Testis (tissue), 2 donors: ENCODE measurements at regions not wholly inside any gene's neighbourhood (a gene's known extent, or its start where the extent isn't known, plus 50 kb on each side); places are given as distances from the start of the nearest gene placed in this dataset.

Source experiments
- DNase-seq: peaks from one replicate; pipeline ENCODE4 v3.0.0-alpha.2; 2019
- H3K27ac ChIP-seq, 2 donors: fragments of 200-600 bp; sonication (generic); one replicate each; pipeline ENCODE4 v1.5.1; 2019
- H3K27me3 ChIP-seq: fragments of 200-600 bp; sonication (generic); one replicate; pipeline ENCODE4 v1.5.1; 2019
- H3K36me3 ChIP-seq: fragments of 200-600 bp; sonication (generic); one replicate; pipeline ENCODE4 v1.5.1; 2017; ENCODE audit warnings: low read depth; ENCODE audit errors: missing control alignments
- H3K4me1 ChIP-seq: fragments of 200-600 bp; sonication (generic); one replicate; pipeline ENCODE4 v1.5.1; 2019
- H3K4me3 ChIP-seq, 2 donors: fragments of 200-600 bp; sonication (generic); one replicate each; pipeline ENCODE4 v1.5.1; 2017 to 2019
- H3K9me3 ChIP-seq: fragments of 200-600 bp; sonication (generic); one replicate; pipeline ENCODE4 v1.5.1; 2017
- CTCF ChIP-seq, 3 experiments: fragments of 450-650 bp in 2 of 3; fragments of 200-600 bp in 1 of 3; sonication (generic) in 1 of 3; IDR thresholded peaks; one replicate each; pipeline ENCODE4 v1.5.1; 2016 to 2019; ENCODE audit warnings: antibody characterized with exemption in 3 of 3, mild to moderate bottlenecking in 2 of 3, moderate library complexity in 1 of 3
- POLR2A ChIP-seq: fragments of 450-650 bp; IDR thresholded peaks from one replicate; pipeline ENCODE4 v1.6.1; 2017; ENCODE audit warnings: antibody characterized with exemption, mild to moderate bottlenecking, moderate library complexity
- WGBS, 2 donors: methylation state at CpG; one replicate each; pipeline ENCODE4 v1.1.5; 2018; 5-methylcytosine and 5-hydroxymethylcytosine counted together
- intact Hi-C: fragments of 100-400 bp; cut with DNase I; formaldehyde crosslinking; loops from one replicate; pipeline ENCODE4 v1.15.1; 2023; ENCODE audit warnings: low total_unique reads

- H3K27ac ChIP-seq: no peak overlapping the region
- H3K36me3 ChIP-seq: no peaks in the 10 kb centered on the region
- TF ChIP-seq POLR2A (no peak), CTCF (IDR thresholded peaks at IDR 0.05) (no peak)
- intact Hi-C loops: no loop called here
- no peaks in the 10 kb centered on the region for H3K27me3 ChIP-seq
- no peaks in the 10 kb centered on the region for H3K9me3 ChIP-seq
- 95 to 98% methylated on average over 3 of the region's 3 CpGs for WGBS, 2 donors
- no peaks in the 10 kb centered on the region for H3K4me1 ChIP-seq
- DNase-seq: no peak
- H3K4me3 ChIP-seq: no peak overlapping the region
These were observed 115.6 kb downstream of the LARP7 start for GRCh38 chr4:112752510-112752909.

GRCh38 chr4:112753333-112753732, 116.4 kb downstream of the LARP7 start:
- intact Hi-C loops: no loop called here

GRCh38 chr4:112759313-112759712, 122.4 kb downstream of the LARP7 start:
- DNase-seq: no peak
- H3K27me3 ChIP-seq: no peaks in the 10 kb centered on the region
- intact Hi-C loops: no loop called here
- 60 to 78% methylated on average over 4 of the region's 4 CpGs for WGBS, 2 donors
- H3K36me3 ChIP-seq: no peaks in the 10 kb centered on the region
- no peaks in the 10 kb centered on the region for H3K4me1 ChIP-seq
- no peak for TF ChIP-seq POLR2A
- TF ChIP-seq CTCF (IDR thresholded peaks at IDR 0.05): no peak
- H3K9me3 ChIP-seq: no peaks in the 10 kb centered on the region
- H3K27ac ChIP-seq: no peak overlapping the region
- no peak overlapping the region for H3K4me3 ChIP-seq

More at GRCh38 chr4:112753333-112753732, 116.4 kb downstream of the LARP7 start:
- Histone ChIP-seq H3K27me3 (no peaks in the 10 kb centered on the region), H3K36me3 (no peaks in the 10 kb centered on the region), H3K4me1 (no peaks in the 10 kb centered on the region), H3K9me3 (no peaks in the 10 kb centered on the region), H3K27ac (no peak overlapping the region), H3K4me3 (no peak overlapping the region)
- DNase-seq: no peak
- WGBS, 2 donors: 76 to 82% methylated on average over 3 of the region's 3 CpGs
- TF ChIP-seq POLR2A (no peak), CTCF (IDR thresholded peaks at IDR 0.05) (no peak)

GRCh38 chr4:112765317-112765974, 128.5 kb downstream of the LARP7 start:
- H3K36me3 ChIP-seq: no peaks in the 10 kb centered on the region
- 28 to 31% methylated on average over 5 of the region's 5 CpGs for WGBS, 2 donors
- TF ChIP-seq POLR2A: no peak
- peak; percentile 31 to 55 (median 45) for TF ChIP-seq CTCF (IDR thresholded peaks at IDR 0.05)
- H3K4me3 ChIP-seq: no peak overlapping the region
- no peak overlapping the region for H3K27ac ChIP-seq
- no peaks in the 10 kb centered on the region for H3K27me3 ChIP-seq
- no peak for DNase-seq
- no peaks in the 10 kb centered on the region for H3K9me3 ChIP-seq
- peaks cover 2% of the 10 kb centered on the region for H3K4me1 ChIP-seq
- intact Hi-C loops: loop anchor here (10.0 kb wide), 2 partner anchors 131 to 179 kb away; partner anchors contain the start of genes LARP7 and ZGRF1

GRCh38 chr4:112766422-112766821, 129.5 kb downstream of the LARP7 start:
- H3K4me1 ChIP-seq: peaks cover 2% of the 10 kb centered on the region
- H3K4me3 ChIP-seq: no peak overlapping the region
- no peaks in the 10 kb centered on the region for H3K36me3 ChIP-seq
- DNase-seq: peak; percentile 65
- intact Hi-C loops: loop anchor here (10.0 kb wide), 2 partner anchors 132 to 178 kb away; partner anchors contain the start of genes LARP7 and ZGRF1
- H3K27me3 ChIP-seq: no peaks in the 10 kb centered on the region
- no peak overlapping the region for H3K27ac ChIP-seq
- 42 to 57% methylated on average over 3 of the region's 3 CpGs for WGBS, 2 donors
- no peaks in the 10 kb centered on the region for H3K9me3 ChIP-seq
- peak in 2 of 3 experiments; percentile 18 to 28 for TF ChIP-seq CTCF (IDR thresholded peaks at IDR 0.05)
- no peak for TF ChIP-seq POLR2A
